ENCODE measurements at regions not wholly inside any gene's neighbourhood (a gene's known extent, or its start where the extent isn't known, plus 50 kb on each side); places are given as distances from the start of the nearest gene placed in this dataset.

GRCh38 chr4:148704291-148704690, 262.1 kb upstream of the NR3C2 start:
- no peak overlapping the region for H3K4me3 ChIP-seq (ENCODE audit: low read length)
- no peak for DNase-seq (ENCODE audit: low read depth)
- TF ChIP-seq CTCF (conservative IDR thresholded peaks at IDR 0.05; ENCODE audit: low read depth, low read length): peak; percentile 13

DNA sequence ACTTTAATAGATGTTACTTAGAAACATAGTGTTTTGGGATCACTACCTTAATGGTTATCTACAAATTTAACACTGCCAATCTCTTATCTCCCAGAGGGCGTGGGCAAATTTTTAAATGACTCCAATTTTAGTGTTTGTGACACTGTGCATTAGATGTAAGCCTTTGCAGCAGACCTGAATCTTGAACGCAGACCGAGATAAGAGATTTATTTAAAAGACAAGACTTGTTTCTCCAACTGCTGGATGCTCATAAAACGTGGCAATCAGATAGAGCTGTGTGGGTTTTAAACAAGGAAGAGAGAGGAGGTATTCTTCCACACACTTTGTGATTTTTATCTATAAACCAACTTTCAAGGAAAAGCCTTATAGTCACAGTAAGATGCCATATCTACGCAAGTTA, 252.5 kb upstream of the NR3C2 start:
- TF ChIP-seq CTCF (conservative IDR thresholded peaks at IDR 0.05; ENCODE audit: low read depth, low read length): no peak
- no peak overlapping the region for H3K4me3 ChIP-seq (ENCODE audit: low read length)
- no peak for DNase-seq (ENCODE audit: low read depth)

GRCh38 chr4:148693913-148694649, 251.9 kb upstream of the NR3C2 start:
- H3K4me3 ChIP-seq (ENCODE audit: low read length): no peak overlapping the region
- DNase-seq (ENCODE audit: low read depth): no peak
- no peak for TF ChIP-seq CTCF (conservative IDR thresholded peaks at IDR 0.05; ENCODE audit: low read depth, low read length)

DNA sequence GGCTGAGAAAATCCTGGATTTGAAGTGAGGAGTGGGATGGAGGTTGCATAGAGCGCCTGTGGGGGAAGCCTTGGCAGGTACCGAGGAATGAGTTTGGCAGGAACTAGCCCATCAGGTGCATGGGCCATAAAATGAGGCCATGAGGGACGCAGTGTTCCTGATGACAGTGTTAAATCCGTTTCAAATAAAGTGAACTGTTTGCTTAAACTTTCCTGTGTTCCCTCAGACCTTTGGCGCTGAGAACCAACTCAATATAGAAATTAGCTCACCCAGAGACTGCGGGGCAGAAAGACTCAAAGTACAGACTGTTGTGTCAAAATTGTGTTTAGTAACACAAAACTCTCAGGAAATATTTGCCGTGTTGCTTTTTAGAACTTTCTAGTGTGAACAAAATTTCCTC, 250.0 kb upstream of the NR3C2 start:
- no peak for TF ChIP-seq CTCF (conservative IDR thresholded peaks at IDR 0.05; ENCODE audit: low read depth, low read length)
- no peak for DNase-seq (ENCODE audit: low read depth)
- H3K4me3 ChIP-seq (ENCODE audit: low read length): no peak overlapping the region

DNA sequence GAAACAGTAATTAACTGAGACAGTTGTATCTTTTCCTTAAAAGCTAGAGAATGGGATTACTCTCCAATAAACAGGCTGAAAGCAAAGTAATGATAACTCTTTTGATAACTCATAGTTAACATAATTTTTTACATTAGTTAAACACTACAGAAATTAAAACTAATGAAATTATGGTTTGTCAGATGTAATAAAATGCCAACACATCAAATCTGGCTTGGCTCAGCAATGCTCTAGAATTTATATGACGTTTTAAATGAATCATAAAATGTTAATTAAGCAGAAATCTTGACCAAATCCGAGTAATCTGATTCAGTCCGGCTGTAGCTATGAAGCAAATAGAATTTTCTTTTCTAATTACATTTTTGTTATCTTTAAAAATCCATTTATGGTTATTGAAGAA, 244.2 kb upstream of the NR3C2 start:
- TF ChIP-seq CTCF (conservative IDR thresholded peaks at IDR 0.05; ENCODE audit: low read depth, low read length): no peak
- no peak overlapping the region for H3K4me3 ChIP-seq (ENCODE audit: low read length)
- DNase-seq (ENCODE audit: low read depth): peak; percentile 8

GRCh38 chr4:148684638-148685037, 242.4 kb upstream of the NR3C2 start:
- DNase-seq (ENCODE audit: low read depth): no peak
- no peak overlapping the region for H3K4me3 ChIP-seq (ENCODE audit: low read length)
- TF ChIP-seq CTCF (conservative IDR thresholded peaks at IDR 0.05; ENCODE audit: low read depth, low read length): no peak

DNA sequence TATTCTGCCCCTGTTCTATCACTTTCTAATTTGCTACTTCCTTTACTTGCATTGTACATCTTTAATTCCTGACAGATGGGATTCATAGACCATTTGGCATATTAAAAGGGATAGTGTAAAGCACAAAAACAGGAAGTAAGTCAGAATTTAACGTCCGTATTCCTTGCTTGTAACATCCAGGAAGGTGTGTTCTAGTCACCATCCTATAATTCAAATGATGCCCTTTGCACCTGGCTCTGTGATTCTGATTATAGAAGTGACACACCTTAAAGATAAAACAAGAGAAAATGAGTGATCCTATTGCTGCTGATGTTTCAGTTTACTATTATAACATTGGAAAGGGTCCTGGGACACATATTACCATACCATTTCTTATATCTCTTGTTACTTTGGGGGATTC, 238.7 kb upstream of the NR3C2 start:
- no peak for DNase-seq (ENCODE audit: low read depth)
- no peak for TF ChIP-seq CTCF (conservative IDR thresholded peaks at IDR 0.05; ENCODE audit: low read depth, low read length)
- no peak overlapping the region for H3K4me3 ChIP-seq (ENCODE audit: low read length)
